ENCODE measurements at regions not wholly inside any gene's neighbourhood (a gene's known extent, or its start where the extent isn't known, plus 50 kb on each side); places are given as distances from the start of the nearest gene placed in this dataset.
A peak's percentile ranks its signal among the peaks of the same experiment; 100 is the strongest.

- Histone ChIP-seq H3K4me3 (ENCODE audit: insufficient read depth, low read length) (no peak overlapping the region), H3K27ac (ENCODE audit: low read depth, low read length) (no peak overlapping the region), H3K36me3 (ENCODE audit: insufficient read depth, low read length) (no peaks in the 10 kb centered on the region), H3K79me2 (ENCODE audit: insufficient read depth, low read length) (no peaks in the 10 kb centered on the region), H3K4me2 (ENCODE audit: insufficient read depth, low read length) (peak overlapping the region; percentile 43), H3K9me3 (ENCODE audit: low read depth, low read length) (no peaks in the 10 kb centered on the region), H2AFZ (ENCODE audit: low read length) (no peak overlapping the region), H3K27me3 (ENCODE audit: insufficient read depth, low read length) (no peaks in the 10 kb centered on the region), H3K4me1 (ENCODE audit: insufficient read depth, low read length) (peaks cover 12% of the 10 kb centered on the region), H4K20me1 (ENCODE audit: insufficient read depth, low read length) (no peaks in the 10 kb centered on the region)
- DNase-seq (ENCODE audit: insufficient read length, low spot score, missing footprints), result peak; percentile 88
- TF ChIP-seq CTCF (IDR thresholded peaks at IDR 0.05; ENCODE audit: extremely low read depth, low read depth, low read length), result no peak
Observed at GRCh38 chr10:36602374-36602773, 523.0 kb upstream of the ANKRD30A start.

- Histone ChIP-seq H3K79me2 (ENCODE audit: insufficient read depth, low read length) (no peaks in the 10 kb centered on the region), H3K27me3 (ENCODE audit: insufficient read depth, low read length) (no peaks in the 10 kb centered on the region), H4K20me1 (ENCODE audit: insufficient read depth, low read length) (no peaks in the 10 kb centered on the region), H3K4me2 (ENCODE audit: insufficient read depth, low read length) (no peak overlapping the region), H3K27ac (ENCODE audit: low read depth, low read length) (no peak overlapping the region), H3K4me3 (ENCODE audit: insufficient read depth, low read length) (no peak overlapping the region), H2AFZ (ENCODE audit: low read length) (no peak overlapping the region), H3K4me1 (ENCODE audit: insufficient read depth, low read length) (peaks cover 10% of the 10 kb centered on the region), H3K36me3 (ENCODE audit: insufficient read depth, low read length) (no peaks in the 10 kb centered on the region), H3K9me3 (ENCODE audit: low read depth, low read length) (no peaks in the 10 kb centered on the region)
- DNase-seq (ENCODE audit: insufficient read length, low spot score, missing footprints), result no peak
- no peak for TF ChIP-seq CTCF (IDR thresholded peaks at IDR 0.05; ENCODE audit: extremely low read depth, low read depth, low read length)
Observed at GRCh38 chr10:36597756-36598320, 527.6 kb upstream of the ANKRD30A start.

- no peaks in the 10 kb centered on the region for H3K27me3 ChIP-seq (ENCODE audit: insufficient read depth, low read length)
- H3K4me3 ChIP-seq (ENCODE audit: insufficient read depth, low read length), result no peak overlapping the region
- no peaks in the 10 kb centered on the region for H3K36me3 ChIP-seq (ENCODE audit: insufficient read depth, low read length)
- H3K27ac ChIP-seq (ENCODE audit: low read depth, low read length), result no peak overlapping the region
- no peaks in the 10 kb centered on the region for H4K20me1 ChIP-seq (ENCODE audit: insufficient read depth, low read length)
- peaks cover 5% of the 10 kb centered on the region for H3K4me1 ChIP-seq (ENCODE audit: insufficient read depth, low read length)
- H3K79me2 ChIP-seq (ENCODE audit: insufficient read depth, low read length), result no peaks in the 10 kb centered on the region
- H2AFZ ChIP-seq (ENCODE audit: low read length), result no peak overlapping the region
- no peak overlapping the region for H3K4me2 ChIP-seq (ENCODE audit: insufficient read depth, low read length)
- H3K9me3 ChIP-seq (ENCODE audit: low read depth, low read length), result no peaks in the 10 kb centered on the region
- no peak for DNase-seq (ENCODE audit: insufficient read length, low spot score, missing footprints)
- no peak for TF ChIP-seq CTCF (IDR thresholded peaks at IDR 0.05; ENCODE audit: extremely low read depth, low read depth, low read length)
Observed at GRCh38 chr10:36592964-36593363, 532.4 kb upstream of the ANKRD30A start.

- no peak for DNase-seq (ENCODE audit: insufficient read length, low spot score, missing footprints)
- Histone ChIP-seq H3K79me2 (ENCODE audit: insufficient read depth, low read length) (no peaks in the 10 kb centered on the region), H3K9me3 (ENCODE audit: low read depth, low read length) (no peaks in the 10 kb centered on the region), H3K4me3 (ENCODE audit: insufficient read depth, low read length) (no peak overlapping the region), H3K36me3 (ENCODE audit: insufficient read depth, low read length) (no peaks in the 10 kb centered on the region), H3K4me1 (ENCODE audit: insufficient read depth, low read length) (peaks cover 5% of the 10 kb centered on the region), H3K27me3 (ENCODE audit: insufficient read depth, low read length) (no peaks in the 10 kb centered on the region), H3K4me2 (ENCODE audit: insufficient read depth, low read length) (no peak overlapping the region), H4K20me1 (ENCODE audit: insufficient read depth, low read length) (no peaks in the 10 kb centered on the region), H3K27ac (ENCODE audit: low read depth, low read length) (no peak overlapping the region), H2AFZ (ENCODE audit: low read length) (no peak overlapping the region)
- no peak for TF ChIP-seq CTCF (IDR thresholded peaks at IDR 0.05; ENCODE audit: extremely low read depth, low read depth, low read length)
Observed at GRCh38 chr10:36591436-36591835, 534.0 kb upstream of the ANKRD30A start.

Data from osteoblast (primary cell).